ENCODE measurements at regions not wholly inside any gene's neighbourhood (a gene's known extent, or its start where the extent isn't known, plus 50 kb on each side); places are given as distances from the start of the nearest gene placed in this dataset.
"Not testable (repeated sequence)": the region's sequence is repeated elsewhere in the genome, so short reads cannot be mapped to it uniquely, and the experiment has no call there.

DNA sequence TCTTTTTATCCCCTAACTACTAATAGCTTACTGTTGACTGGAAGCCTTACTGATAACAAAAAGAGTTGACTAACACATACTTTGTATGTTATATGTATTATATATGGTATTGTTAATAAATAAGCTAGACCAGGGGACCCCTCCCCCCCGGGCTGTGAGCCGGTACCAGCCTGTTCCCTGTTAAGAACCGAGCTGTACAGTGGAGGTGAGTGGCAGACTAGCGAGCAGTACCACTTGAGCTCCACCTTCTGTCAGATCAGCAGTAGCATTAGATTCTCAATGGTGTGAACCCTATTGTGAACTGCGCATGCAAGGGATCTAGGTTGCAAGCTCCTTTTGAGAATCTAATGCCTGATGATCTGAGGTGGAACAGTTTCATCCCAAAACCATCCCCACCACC is 377.0 kb downstream of the IPMK start:
- WGBS (ENCODE audit: insufficient coverage): 87% methylated on average over 3 of the region's 5 CpGs
- intact Hi-C loops (cut with micrococcal nuclease): no loop called here
- Mint-ChIP-seq H3K27ac (no peak overlapping the region), H3K9me3 (ENCODE audit: insufficient read depth) (peaks cover 3% of the 10 kb centered on the region), H3K4me3 (no peak overlapping the region), H3K27me3 (no peaks in the 10 kb centered on the region), H3K4me1 (no peaks in the 10 kb centered on the region)
- H4K20me1 ChIP-seq (ENCODE audit: control insufficient read depth, insufficient read depth, low read length, poor library complexity, severe bottlenecking): no peaks in the 10 kb centered on the region
- H3K4me2 ChIP-seq (replicated peaks; ENCODE audit: low read depth, low read length, poor library complexity, severe bottlenecking): no peak overlapping the region
- H3K4me3 ChIP-seq (ENCODE audit: control extremely low read depth in 1 of 5, extremely low read depth in 1 of 5, insufficient read depth in 1 of 5, low read depth in 2 of 5, low read length in 4 of 5): no peak overlapping the region
- no peak for DNase-seq
- no peak for ATAC-seq (ENCODE audit: low read depth)
- POLR2A ChIA-PET: no interaction called here
- CTCF ChIA-PET: no interaction called here
- no peak overlapping the region for H3K9ac ChIP-seq (ENCODE audit: low read length)
- no peak overlapping the region for H3K27ac ChIP-seq (ENCODE audit: low read length in 2 of 2)
- H2AFZ ChIP-seq (ENCODE audit: insufficient read depth, low read depth, low read length, poor library complexity, severe bottlenecking): no peak overlapping the region
- H3K4me1 ChIP-seq (ENCODE audit: control insufficient read depth in 2 of 2, insufficient read depth in 2 of 2, low read length in 2 of 2): no peaks in the 10 kb centered on the region
- H3K27me3 ChIP-seq (replicated peaks in 1 of 4; ENCODE audit: control extremely low read depth in 1 of 4, control insufficient read depth in 3 of 4, insufficient read depth in 4 of 4, low read length in 3 of 4): no peaks in the 10 kb centered on the region
- H3K9me3 ChIP-seq (ENCODE audit: control extremely low read depth in 1 of 3, control insufficient read depth in 2 of 3, insufficient read depth in 1 of 3, low read length in 2 of 3): no peaks in the 10 kb centered on the region
- no peaks in the 10 kb centered on the region for H3K79me2 ChIP-seq (ENCODE audit: control insufficient read depth, insufficient read depth, low read length)
- H3K36me3 ChIP-seq (replicated peaks in 1 of 2; ENCODE audit: control extremely low read depth in 1 of 2, control insufficient read depth in 1 of 2, extremely low read depth in 1 of 2, insufficient read depth in 2 of 2, low read length in 1 of 2): no peaks in the 10 kb centered on the region
- TF ChIP-seq EZH2 (IDR thresholded peaks at IDR 0.05; ENCODE audit: borderline replicate concordance, insufficient read depth, low read depth, low read length, poor library complexity, severe bottlenecking): no peak
- TF ChIP-seq, protein P1, sequence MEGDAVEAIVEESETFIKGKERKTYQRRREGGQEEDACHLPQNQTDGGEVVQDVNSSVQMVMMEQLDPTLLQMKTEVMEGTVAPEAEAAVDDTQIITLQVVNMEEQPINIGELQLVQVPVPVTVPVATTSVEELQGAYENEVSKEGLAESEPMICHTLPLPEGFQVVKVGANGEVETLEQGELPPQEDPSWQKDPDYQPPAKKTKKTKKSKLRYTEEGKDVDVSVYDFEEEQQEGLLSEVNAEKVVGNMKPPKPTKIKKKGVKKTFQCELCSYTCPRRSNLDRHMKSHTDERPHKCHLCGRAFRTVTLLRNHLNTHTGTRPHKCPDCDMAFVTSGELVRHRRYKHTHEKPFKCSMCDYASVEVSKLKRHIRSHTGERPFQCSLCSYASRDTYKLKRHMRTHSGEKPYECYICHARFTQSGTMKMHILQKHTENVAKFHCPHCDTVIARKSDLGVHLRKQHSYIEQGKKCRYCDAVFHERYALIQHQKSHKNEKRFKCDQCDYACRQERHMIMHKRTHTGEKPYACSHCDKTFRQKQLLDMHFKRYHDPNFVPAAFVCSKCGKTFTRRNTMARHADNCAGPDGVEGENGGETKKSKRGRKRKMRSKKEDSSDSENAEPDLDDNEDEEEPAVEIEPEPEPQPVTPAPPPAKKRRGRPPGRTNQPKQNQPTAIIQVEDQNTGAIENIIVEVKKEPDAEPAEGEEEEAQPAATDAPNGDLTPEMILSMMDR (IDR thresholded peaks at IDR 0.05): no peak

DNA sequence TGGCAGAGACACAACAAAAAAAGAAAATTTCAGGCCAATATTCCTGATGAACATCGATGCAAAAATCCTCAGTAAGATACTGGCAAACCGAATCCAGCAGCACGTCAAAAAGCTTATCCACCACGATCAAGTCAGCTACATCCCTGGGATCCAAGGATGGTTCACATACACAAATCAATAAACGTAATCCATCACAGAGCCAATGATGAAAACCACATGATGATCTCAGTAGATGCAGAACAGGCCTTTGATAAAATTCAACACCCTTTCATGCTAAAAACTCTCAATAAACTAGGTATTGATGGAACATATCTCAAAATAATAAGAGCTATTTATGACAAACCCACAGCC is 382.1 kb downstream of the IPMK start:
- H2AFZ ChIP-seq (ENCODE audit: insufficient read depth, low read depth, low read length, poor library complexity, severe bottlenecking); H3K9me3 Mint-ChIP-seq (ENCODE audit: insufficient read depth); H3K79me2 ChIP-seq (ENCODE audit: control insufficient read depth, insufficient read depth, low read length); H3K27me3 ChIP-seq (replicated peaks in 1 of 4; ENCODE audit: control extremely low read depth in 1 of 4, control insufficient read depth in 3 of 4, insufficient read depth in 4 of 4, low read length in 3 of 4); H3K27me3 Mint-ChIP-seq; H3K4me1 Mint-ChIP-seq; H3K9ac ChIP-seq (ENCODE audit: low read length); H3K4me1 ChIP-seq (ENCODE audit: control insufficient read depth in 2 of 2, insufficient read depth in 2 of 2, low read length in 2 of 2); H3K4me3 Mint-ChIP-seq; H3K4me3 ChIP-seq (ENCODE audit: control extremely low read depth in 1 of 5, extremely low read depth in 1 of 5, insufficient read depth in 1 of 5, low read depth in 2 of 5, low read length in 4 of 5); ATAC-seq (ENCODE audit: low read depth); DNase-seq; H3K27ac ChIP-seq (ENCODE audit: low read length in 2 of 2); H3K27ac Mint-ChIP-seq; H3K4me2 ChIP-seq (replicated peaks; ENCODE audit: low read depth, low read length, poor library complexity, severe bottlenecking); POLR2A ChIA-PET; H3K36me3 ChIP-seq (replicated peaks in 1 of 2; ENCODE audit: control extremely low read depth in 1 of 2, control insufficient read depth in 1 of 2, extremely low read depth in 1 of 2, insufficient read depth in 2 of 2, low read length in 1 of 2); intact Hi-C loops (cut with micrococcal nuclease); H3K9me3 ChIP-seq (ENCODE audit: control extremely low read depth in 1 of 3, control insufficient read depth in 2 of 3, insufficient read depth in 1 of 3, low read length in 2 of 3); CTCF ChIA-PET; H4K20me1 ChIP-seq (ENCODE audit: control insufficient read depth, insufficient read depth, low read length, poor library complexity, severe bottlenecking): not testable (repeated sequence)
- 100% methylated on average over 5 of the region's 5 CpGs for WGBS (ENCODE audit: insufficient coverage)
